ENCODE measurements at regions not wholly inside any gene's neighbourhood (a gene's known extent, or its start where the extent isn't known, plus 50 kb on each side); places are given as distances from the start of the nearest gene placed in this dataset.

- TF ChIP-seq, protein P1, sequence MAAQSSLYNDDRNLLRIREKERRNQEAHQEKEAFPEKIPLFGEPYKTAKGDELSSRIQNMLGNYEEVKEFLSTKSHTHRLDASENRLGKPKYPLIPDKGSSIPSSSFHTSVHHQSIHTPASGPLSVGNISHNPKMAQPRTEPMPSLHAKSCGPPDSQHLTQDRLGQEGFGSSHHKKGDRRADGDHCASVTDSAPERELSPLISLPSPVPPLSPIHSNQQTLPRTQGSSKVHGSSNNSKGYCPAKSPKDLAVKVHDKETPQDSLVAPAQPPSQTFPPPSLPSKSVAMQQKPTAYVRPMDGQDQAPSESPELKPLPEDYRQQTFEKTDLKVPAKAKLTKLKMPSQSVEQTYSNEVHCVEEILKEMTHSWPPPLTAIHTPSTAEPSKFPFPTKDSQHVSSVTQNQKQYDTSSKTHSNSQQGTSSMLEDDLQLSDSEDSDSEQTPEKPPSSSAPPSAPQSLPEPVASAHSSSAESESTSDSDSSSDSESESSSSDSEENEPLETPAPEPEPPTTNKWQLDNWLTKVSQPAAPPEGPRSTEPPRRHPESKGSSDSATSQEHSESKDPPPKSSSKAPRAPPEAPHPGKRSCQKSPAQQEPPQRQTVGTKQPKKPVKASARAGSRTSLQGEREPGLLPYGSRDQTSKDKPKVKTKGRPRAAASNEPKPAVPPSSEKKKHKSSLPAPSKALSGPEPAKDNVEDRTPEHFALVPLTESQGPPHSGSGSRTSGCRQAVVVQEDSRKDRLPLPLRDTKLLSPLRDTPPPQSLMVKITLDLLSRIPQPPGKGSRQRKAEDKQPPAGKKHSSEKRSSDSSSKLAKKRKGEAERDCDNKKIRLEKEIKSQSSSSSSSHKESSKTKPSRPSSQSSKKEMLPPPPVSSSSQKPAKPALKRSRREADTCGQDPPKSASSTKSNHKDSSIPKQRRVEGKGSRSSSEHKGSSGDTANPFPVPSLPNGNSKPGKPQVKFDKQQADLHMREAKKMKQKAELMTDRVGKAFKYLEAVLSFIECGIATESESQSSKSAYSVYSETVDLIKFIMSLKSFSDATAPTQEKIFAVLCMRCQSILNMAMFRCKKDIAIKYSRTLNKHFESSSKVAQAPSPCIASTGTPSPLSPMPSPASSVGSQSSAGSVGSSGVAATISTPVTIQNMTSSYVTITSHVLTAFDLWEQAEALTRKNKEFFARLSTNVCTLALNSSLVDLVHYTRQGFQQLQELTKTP (IDR thresholded peaks at IDR 0.05; ENCODE audit: low read depth in 1 of 2, partially characterized antibody in 2 of 2): no peak
Measured at GRCh38 chr11:119992171-119993051, 145.5 kb downstream of the TRIM29 start (continued).

DNA sequence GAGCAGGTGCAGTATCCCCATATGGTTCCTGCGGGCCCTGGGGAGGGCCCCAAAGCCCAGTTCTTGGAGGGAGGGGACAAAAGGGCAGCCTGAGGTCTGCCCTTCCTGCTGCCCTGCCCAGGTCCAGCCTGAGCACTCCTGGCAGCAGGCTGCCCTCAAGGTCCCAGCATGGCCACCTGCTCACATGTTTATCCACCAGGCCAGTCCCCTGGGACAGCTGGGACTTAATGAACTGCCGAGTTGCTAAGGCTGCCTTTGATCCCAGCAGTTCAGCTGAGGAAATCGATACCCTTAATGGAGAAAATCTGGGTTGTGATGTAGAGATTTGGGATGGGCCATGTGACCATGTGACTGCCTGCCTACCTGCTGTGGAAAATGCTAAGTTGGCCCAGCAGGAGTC, 146.2 kb downstream of the TRIM29 start:
- no peak for ATAC-seq
- no peaks in the 10 kb centered on the region for H3K9me3 ChIP-seq (replicated peaks; ENCODE audit: control insufficient read depth, insufficient read depth, low read depth, low read length)
- no peak for FAIRE-seq
- intact Hi-C loops (cut with micrococcal nuclease): no loop called here
- no TSS peak for BruUV-seq (replicated peaks)
- DNase-seq (ENCODE audit: extremely low read depth in 1 of 4, low spot score in 3 of 4): no peak
- H3K9me1 ChIP-seq (ENCODE audit: control insufficient read depth, insufficient read depth, low read length): no peaks in the 10 kb centered on the region
- no peak overlapping the region for H2AFZ ChIP-seq (ENCODE audit: low read depth, low read length)
- 0% methylated on average over 3 of the region's 3 CpGs for WGBS (ENCODE audit: insufficient coverage, low coverage, missing lambda C conversion rate)
- ChIA-PET CTCF (ENCODE audit: low intra/inter-chr PET ratio) (no interaction called here), POLR2A (interaction anchor here (1.1 kb wide), 1 partner anchor 10 kb away, joined by 4 read pairs; no protein-coding TSS in a partner anchor)
- H3K4me2 ChIP-seq (ENCODE audit: insufficient read depth, low read length): no peak overlapping the region
- H3K9ac ChIP-seq (ENCODE audit: insufficient read depth in 1 of 2, low read depth in 2 of 2, low read length in 2 of 2): no peak overlapping the region
- no peaks in the 10 kb centered on the region for H3K36me3 ChIP-seq (ENCODE audit: control insufficient read depth, insufficient read depth, low read length)
- TF ChIP-seq ZNF253 (CRISPR knock-in tag; conservative IDR thresholded peaks at IDR 0.05): no peak
- TF ChIP-seq, protein P2, sequence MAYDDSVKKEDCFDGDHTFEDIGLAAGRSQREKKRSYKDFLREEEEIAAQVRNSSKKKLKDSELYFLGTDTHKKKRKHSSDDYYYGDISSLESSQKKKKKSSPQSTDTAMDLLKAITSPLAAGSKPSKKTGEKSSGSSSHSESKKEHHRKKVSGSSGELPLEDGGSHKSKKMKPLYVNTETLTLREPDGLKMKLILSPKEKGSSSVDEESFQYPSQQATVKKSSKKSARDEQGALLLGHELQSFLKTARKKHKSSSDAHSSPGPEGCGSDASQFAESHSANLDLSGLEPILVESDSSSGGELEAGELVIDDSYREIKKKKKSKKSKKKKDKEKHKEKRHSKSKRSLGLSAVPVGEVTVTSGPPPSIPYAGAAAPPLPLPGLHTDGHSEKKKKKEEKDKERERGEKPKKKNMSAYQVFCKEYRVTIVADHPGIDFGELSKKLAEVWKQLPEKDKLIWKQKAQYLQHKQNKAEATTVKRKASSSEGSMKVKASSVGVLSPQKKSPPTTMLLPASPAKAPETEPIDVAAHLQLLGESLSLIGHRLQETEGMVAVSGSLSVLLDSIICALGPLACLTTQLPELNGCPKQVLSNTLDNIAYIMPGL (CRISPR knock-in tag; IDR thresholded peaks at IDR 0.05): no peak
- no peaks in the 10 kb centered on the region for H3K79me2 ChIP-seq (ENCODE audit: control insufficient read depth, insufficient read depth, low read length)
- H3K27ac ChIP-seq (ENCODE audit: extremely low read depth, low read depth, low read length): no peak overlapping the region
- in situ Hi-C loops (cut with MboI): no loop called here
- no peak overlapping the region for H3K4me3 ChIP-seq
- no peaks in the 10 kb centered on the region for H3K4me1 ChIP-seq (replicated peaks in 1 of 2; ENCODE audit: control insufficient read depth in 2 of 2, insufficient read depth in 2 of 2, low read length in 2 of 2)
- H4K20me1 ChIP-seq (replicated peaks; ENCODE audit: control insufficient read depth, insufficient read depth, low read length): peaks cover 9% of the 10 kb centered on the region; the same call in 1 of the 2 replicates
- peaks cover 6 to 41% of the 10 kb centered on the region in 2 experiments; a peak in 4 of 5 replicates for H3K27me3 ChIP-seq (ENCODE audit: control insufficient read depth in 2 of 2, insufficient read depth in 2 of 2, low read length in 2 of 2)

Data from K562 (cell line).